ENCODE measurements at regions not wholly inside any gene's neighbourhood (a gene's known extent, or its start where the extent isn't known, plus 50 kb on each side); places are given as distances from the start of the nearest gene placed in this dataset.
"Not testable (repeated sequence)": the region's sequence is repeated elsewhere in the genome, so short reads cannot be mapped to it uniquely, and the experiment has no call there.

- no peak for FAIRE-seq
These were observed 678.1 kb upstream of the ID4 start for GRCh38 chr6:19159089-19159488.

- FAIRE-seq, result no peak
These were observed 677.6 kb upstream of the ID4 start for GRCh38 chr6:19159561-19159960.

GRCh38 chr6:19160081-19160730 lies 677.0 kb upstream of the ID4 start:
- FAIRE-seq, result no peak

GRCh38 chr6:19167251-19167650 lies 669.9 kb upstream of the ID4 start:
- no peak for FAIRE-seq

- no peak for FAIRE-seq
These were observed 667.8 kb upstream of the ID4 start for GRCh38 chr6:19169366-19169765.

GRCh38 chr6:19175023-19175422 lies 662.1 kb upstream of the ID4 start:
- no peak for FAIRE-seq

GRCh38 chr6:19180348-19181072 lies 656.7 kb upstream of the ID4 start:
- FAIRE-seq, result no peak

- no peak for FAIRE-seq
These were observed 656.0 kb upstream of the ID4 start for GRCh38 chr6:19181211-19181610.

GRCh38 chr6:19193624-19194023 lies 643.5 kb upstream of the ID4 start:
- FAIRE-seq, result no peak

- no peak for FAIRE-seq
These were observed 632.7 kb upstream of the ID4 start for GRCh38 chr6:19204445-19204844.

GRCh38 chr6:19205076-19205475 lies 632.1 kb upstream of the ID4 start:
- no peak for FAIRE-seq

GRCh38 chr6:19209202-19209601 lies 628.0 kb upstream of the ID4 start:
- FAIRE-seq, result no peak

GRCh38 chr6:19210849-19211590 lies 626.1 kb upstream of the ID4 start:
- FAIRE-seq, result no peak

- no peak for FAIRE-seq
These were observed 622.9 kb upstream of the ID4 start for GRCh38 chr6:19214231-19214630.

GRCh38 chr6:19219931-19220330 lies 617.2 kb upstream of the ID4 start:
- FAIRE-seq, result no peak

- FAIRE-seq, result no peak
These were observed 605.1 kb upstream of the ID4 start for GRCh38 chr6:19231878-19232561.

GRCh38 chr6:19245656-19246055 lies 591.5 kb upstream of the ID4 start:
- FAIRE-seq, result no peak

- FAIRE-seq, result not testable (repeated sequence)
These were observed 590.0 kb upstream of the ID4 start for GRCh38 chr6:19247181-19247580.

GRCh38 chr6:19256123-19256522 lies 581.0 kb upstream of the ID4 start:
- FAIRE-seq, result not testable (repeated sequence)

- no peak for FAIRE-seq
These were observed 575.5 kb upstream of the ID4 start for GRCh38 chr6:19261642-19262041.

GRCh38 chr6:19268117-19268516 lies 569.1 kb upstream of the ID4 start:
- FAIRE-seq, result no peak

GRCh38 chr6:19268718-19269117 lies 568.5 kb upstream of the ID4 start:
- FAIRE-seq, result no peak

- no peak for FAIRE-seq
These were observed 567.8 kb upstream of the ID4 start for GRCh38 chr6:19269341-19269898.

All from G401.6 (cell line).